NCI-H2171 (cell line): ENCODE measurements at regions not wholly inside any gene's neighbourhood (a gene's known extent, or its start where the extent isn't known, plus 50 kb on each side); places are given as distances from the start of the nearest gene placed in this dataset.
"Not testable (repeated sequence)": the region's sequence is repeated elsewhere in the genome, so short reads cannot be mapped to it uniquely, and the experiment has no call there.

ENCODE experiments used
- DNase-seq: peaks from one replicate; lab custom pipeline; 2025; lab: John Stamatoyannopoulos, UW

DNA sequence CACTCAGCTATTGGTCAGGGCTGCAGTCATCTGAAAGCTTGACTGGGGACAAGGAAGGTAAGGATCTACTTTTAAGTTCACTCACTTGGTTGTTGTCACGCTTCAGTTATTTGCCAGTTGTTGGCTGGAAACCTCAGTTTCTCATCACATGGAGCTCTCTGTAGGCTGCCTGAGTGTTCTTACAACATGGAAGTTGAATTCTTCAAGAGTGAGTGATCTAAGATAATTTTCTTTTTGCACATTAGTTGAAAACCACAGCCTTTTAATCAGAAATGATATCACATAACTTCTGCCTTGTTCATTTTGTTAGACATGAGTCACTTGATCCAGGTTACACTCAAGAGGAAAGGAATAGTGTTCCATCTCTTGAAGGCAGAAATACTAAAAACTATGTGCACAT lies 552.7 kb downstream of the RAPGEF2 start:
- DNase-seq = no peak

GRCh38 chr4:159669094-159669493 lies 566.2 kb downstream of the RAPGEF2 start:
- DNase-seq = no peak

DNA sequence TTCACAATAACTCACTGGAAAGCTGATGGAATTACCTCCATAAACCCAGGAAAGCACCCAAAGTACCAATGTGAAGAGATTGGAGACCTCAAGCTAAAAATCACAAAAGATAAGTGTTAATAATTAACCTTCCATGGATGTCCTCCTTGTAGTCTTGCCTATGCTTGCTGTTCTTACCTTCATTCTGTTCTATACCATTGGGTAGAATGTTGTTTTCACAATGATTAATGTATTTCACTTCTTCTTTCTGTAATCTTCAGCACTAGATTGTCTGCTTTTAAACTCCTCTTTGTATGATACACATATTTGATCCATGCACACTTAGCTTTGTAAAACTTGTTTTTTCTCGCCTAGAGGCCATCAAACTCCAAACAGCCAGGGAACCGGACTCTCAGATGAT lies 570.3 kb downstream of the RAPGEF2 start:
- DNase-seq = no peak

DNA sequence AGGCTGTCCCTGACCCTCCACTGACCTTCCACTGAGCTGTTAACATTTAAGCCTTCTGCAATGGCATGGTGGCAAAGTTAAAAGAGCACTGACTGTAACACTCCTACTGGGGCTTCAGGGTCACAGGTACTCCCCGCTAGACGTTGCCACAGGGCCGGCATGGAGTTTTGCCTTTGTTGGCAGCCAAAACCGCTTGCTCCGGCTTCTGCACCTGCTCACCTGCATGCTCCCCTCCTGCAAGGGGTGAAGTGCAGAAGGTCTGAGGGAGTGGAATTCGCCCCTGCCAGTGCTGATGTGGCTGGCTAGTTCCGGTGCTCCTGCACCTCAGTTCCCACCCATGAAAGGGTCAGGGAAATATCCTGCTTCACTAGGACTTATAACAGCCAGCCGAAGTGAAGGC lies 571.4 kb downstream of the RAPGEF2 start:
- no peak for DNase-seq

DNA sequence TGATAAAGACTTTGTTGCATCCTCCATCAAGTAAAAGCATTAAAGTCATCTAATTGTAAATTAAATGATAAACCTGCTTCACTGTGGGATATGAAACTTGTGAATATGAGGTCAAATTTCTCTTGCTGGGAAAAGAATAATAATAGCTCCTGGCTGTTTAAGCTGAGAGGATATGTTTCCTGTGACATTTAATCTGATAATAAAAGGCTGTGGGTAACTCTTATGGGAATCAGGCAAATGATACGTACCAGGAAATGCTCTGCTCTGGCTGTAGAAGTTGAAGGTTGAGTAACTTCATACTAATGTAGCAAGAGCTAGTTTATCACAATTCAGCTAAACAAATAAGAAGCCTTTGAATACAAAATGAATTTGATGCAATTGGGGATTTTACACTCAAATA lies 574.6 kb downstream of the RAPGEF2 start:
- DNase-seq = no peak

- no peak for DNase-seq
Measured at GRCh38 chr4:159682996-159683395, 580.1 kb downstream of the RAPGEF2 start.

DNA sequence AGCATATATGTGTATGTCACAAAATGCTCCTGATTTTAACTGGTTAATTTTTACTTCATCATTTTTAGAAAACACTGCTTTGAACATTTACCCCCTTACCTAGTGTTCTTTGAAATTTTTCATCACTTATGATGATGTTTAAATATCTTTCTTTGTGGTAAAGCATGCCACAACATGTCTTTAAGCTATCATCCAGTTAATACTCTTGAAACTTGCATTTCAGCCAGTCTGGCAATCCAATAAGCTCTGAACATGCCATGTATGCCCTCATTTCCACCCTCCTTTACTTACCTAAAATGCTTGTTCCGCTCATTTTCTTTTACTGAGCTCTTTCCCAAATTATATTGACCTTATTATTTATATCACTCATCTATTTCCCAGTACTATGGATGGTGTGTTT lies 581.2 kb downstream of the RAPGEF2 start:
- DNase-seq = no peak

DNA sequence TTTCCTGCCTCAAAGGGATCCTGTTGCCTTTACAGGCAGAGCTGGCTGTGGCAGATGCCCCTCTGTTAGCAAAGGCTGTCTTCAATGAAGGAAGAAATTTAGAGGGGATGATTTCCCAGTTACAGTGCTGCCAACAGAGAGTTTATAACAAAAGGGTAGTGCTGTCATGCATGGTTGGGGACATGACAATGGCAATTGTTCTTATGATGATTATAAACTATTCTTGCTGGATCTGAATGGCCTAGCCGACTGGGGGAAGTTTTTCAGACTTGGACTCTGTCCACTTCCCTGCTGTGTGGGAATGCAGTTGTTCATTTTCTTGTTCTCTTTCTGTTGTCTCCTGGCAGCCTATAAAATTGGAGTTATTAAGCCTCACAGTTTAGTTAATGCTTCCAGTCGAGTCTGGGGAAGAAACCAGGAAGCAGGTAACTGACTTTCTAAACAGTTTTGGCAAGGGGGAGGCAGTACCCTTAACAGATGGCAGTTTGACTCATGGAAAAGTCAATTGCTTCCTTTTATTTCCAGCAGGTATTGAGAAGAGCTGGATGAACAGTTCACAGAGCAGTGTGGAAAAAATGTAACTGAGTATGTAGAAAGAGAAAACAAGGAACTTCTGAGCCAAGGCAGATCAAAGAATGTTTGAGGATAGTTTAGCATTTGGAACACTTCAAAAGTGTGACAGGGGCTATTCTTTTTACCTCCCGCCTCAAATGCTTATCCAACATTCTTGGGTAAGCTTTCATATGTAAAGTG lies 582.6 kb downstream of the RAPGEF2 start:
- no peak for DNase-seq

DNA sequence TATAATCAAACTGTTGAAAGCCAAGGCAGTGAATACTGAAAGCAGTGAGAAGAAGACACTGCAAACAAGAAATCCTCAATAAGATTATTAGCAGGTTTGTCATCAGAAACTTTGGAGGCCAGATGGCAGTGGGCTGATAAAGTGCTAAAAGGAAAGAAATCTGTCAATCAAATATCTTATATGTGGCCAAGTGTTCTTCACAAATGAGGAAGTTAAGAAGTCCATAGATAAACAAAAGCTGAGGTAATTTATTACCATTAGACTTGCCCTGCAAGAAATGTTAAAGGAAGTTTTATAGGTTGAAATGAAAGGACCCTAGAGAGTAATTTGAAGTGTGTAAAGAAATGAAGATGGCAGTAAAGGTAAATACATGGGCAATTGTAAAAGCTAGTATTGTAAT lies 586.6 kb downstream of the RAPGEF2 start:
- DNase-seq = no peak

- no peak for DNase-seq
Measured at GRCh38 chr4:159697322-159698283, 594.7 kb downstream of the RAPGEF2 start.

DNA sequence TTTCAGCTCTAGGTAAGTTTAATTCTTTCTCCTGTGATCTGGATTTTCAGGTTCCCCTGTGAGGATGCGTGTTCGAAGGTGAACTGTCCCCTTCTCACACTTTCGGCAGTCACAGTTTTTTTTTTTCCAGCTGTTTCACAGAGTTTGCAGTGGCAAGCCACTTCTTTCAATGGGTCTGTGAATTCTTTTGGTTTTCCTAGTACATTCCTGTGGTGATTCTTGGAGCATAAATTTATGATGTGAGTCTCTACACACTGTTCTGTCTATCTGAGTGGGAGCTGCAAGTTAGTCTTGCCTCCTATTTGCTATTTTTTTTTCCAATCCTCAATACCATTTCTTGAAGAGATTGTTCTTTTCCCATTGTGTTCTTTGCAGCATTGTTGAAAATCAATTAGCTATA lies 595.5 kb downstream of the RAPGEF2 start:
- DNase-seq = no peak

GRCh38 chr4:159702200-159702599 lies 599.3 kb downstream of the RAPGEF2 start:
- DNase-seq = no peak

- DNase-seq = no peak
Measured at GRCh38 chr4:159705334-159705733, 602.5 kb downstream of the RAPGEF2 start.

GRCh38 chr4:159706704-159707103 lies 603.8 kb downstream of the RAPGEF2 start:
- no peak for DNase-seq

GRCh38 chr4:159715180-159715579 lies 612.3 kb downstream of the RAPGEF2 start:
- not testable (repeated sequence) for DNase-seq

DNA sequence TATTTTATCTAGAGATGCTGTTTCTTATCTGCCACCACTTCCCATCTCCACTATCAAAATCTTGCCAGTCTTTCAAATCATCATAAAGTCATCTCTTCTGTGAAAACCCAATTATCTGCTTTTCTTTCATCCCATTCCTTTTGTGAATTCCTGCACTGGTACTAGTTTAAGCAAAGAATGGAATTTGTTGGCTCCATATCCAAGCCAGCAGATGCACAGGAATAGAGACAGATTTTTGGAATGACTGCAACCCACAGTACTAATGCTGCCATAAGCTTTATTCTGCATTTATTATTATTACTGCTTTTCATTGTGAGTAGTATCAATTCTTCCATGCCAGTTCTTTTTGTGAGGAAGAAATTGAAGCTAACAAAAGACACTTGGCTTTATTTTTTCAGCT lies 616.7 kb downstream of the RAPGEF2 start:
- no peak for DNase-seq

GRCh38 chr4:159722052-159722451 lies 619.2 kb downstream of the RAPGEF2 start:
- no peak for DNase-seq

DNA sequence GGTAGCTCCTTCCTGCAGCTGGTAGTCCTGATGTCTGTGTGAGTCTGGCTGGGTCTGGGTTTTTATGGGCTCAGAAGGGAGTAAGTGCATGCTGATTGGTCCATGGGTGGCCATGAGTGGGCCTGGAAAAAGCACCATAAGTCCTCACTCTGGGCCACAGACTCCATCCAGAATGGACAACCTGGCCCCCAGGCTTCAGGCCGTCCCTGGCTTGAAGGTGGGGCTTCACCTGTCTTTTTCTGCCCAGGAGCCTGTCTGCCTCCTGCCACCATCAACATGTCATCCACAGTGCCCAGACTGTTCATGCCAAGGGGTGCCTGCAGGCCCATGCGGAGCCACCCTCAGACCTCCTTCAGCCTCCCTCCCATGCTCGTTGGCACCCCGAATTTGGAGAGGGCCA lies 620.0 kb downstream of the RAPGEF2 start:
- no peak for DNase-seq

DNA sequence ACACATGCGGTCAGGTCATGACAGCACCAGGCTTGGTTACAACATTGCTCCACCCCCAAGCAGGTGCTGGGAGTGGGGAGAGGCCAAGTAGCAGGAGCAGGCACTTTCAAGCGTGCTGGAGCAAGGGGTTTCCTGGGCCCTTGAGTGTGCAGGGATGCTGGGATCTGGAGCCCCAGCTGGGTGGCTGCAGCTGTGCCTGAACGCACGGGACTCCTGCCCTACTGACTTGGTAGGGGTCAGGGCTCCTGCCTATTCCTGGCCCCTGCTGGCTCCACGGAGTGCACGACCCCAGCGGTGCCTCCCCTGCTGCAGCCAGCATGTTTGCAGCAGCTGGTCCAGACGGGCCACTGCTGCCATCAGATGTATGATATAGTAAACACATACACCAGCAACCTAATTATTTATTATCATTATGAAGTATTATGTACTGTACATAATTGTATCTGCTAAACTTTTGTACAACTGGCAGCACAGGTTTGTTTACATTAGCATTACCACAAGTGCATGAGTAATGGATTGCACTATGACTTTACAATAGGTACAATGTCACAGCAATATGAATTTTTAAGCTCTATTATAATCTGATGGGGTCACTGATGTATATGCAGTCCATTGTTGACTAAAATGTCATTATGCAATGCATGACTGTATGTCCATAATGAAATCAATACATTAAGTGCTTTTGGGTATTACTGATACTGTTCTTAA lies 620.6 kb downstream of the RAPGEF2 start:
- DNase-seq = no peak

- no peak for DNase-seq
Measured at GRCh38 chr4:159725571-159725970, 622.7 kb downstream of the RAPGEF2 start.

DNA sequence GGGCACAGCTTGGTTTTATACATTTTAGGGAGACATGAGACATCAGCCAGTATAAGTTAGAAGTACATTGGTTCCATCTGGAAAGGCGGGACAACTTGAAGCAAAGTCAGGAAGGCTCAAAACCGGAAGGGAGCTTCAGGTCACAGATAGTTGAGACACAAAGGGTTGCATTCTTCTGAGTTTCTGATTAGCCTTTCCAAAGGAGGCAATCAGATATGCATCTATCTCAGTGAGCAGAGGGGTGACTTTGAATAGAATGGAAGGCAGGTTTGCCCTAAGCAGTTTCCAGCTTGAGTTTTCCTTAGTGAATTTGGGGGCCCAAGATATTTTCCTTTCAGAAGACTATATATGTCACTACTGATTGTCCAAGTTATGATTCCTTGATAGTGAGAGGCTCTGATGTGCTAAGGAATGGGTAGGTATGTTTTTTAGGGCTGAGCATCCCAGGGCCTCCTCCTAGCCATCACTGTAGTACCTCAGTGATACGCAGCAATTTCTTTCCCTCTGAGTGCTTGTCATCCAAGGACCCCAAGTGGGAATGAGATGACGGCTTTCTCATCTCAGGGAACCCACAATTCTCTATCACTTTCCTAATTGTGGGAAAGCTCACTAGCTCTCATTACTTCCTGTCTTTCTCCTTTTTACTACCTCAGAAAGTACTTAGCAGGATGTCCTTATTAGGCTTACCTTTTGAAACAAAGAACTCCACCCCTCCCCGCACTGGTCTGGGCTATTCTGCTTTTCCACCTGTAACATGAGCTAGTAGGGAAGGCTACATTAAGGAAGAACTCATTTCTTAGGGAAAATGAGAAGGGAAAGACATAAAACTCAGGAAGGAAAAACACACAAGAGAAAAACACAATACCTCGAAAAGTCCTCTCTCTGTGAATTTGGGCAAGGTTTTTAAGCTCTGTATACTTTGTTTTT lies 632.7 kb downstream of the RAPGEF2 start:
- DNase-seq = no peak
